Gastrocnemius medialis (tissue), 4 donors: ENCODE measurements at regions not wholly inside any gene's neighbourhood (a gene's known extent, or its start where the extent isn't known, plus 50 kb on each side); places are given as distances from the start of the nearest gene placed in this dataset.

Source experiments
- ATAC-seq, 2 donors: fragments of 150-250 bp; one replicate each; pipeline ENCODE4 v1.9.1; 2016
- DNase-seq, 2 donors: peaks; one replicate each; pipeline ENCODE4 v3.0.0-alpha.2; 2019
- H3K27ac ChIP-seq, 4 donors: fragments of 200-600 bp; sonication (generic); 1 replicate in 1 of 4; 2 replicates in 3 of 4; pipeline ENCODE4 v1.5.1; 2016 to 2018; ENCODE audit warnings: mild to moderate bottlenecking in 2 of 4, moderate library complexity in 1 of 4
- H3K27me3 ChIP-seq, 3 donors: fragments of 200-600 bp; sonication (generic) in 2 of 3; 1 replicate in 1 of 3; 2 replicates in 2 of 3; pipeline versions ENCODE4 v1.5.1 to v1.6.0; 2016 to 2019; ENCODE audit warnings: mild to moderate bottlenecking in 1 of 3, moderate library complexity in 1 of 3
- H3K36me3 ChIP-seq, 2 donors: fragments of 200-600 bp; sonication (generic) in 1 of 2; one replicate each; pipeline ENCODE4 v1.5.1; 2017 to 2018
- H3K4me1 ChIP-seq, 2 donors: fragments of 200-600 bp; sonication (generic) in 1 of 2; one replicate each; pipeline ENCODE4 v1.5.1; 2016 to 2017; ENCODE audit warnings: mild to moderate bottlenecking in 2 of 2
- H3K4me3 ChIP-seq, 4 donors: fragments of 200-600 bp; sonication (generic) in 3 of 4; 1 replicate in 1 of 4; 2 replicates in 3 of 4; pipeline ENCODE4 v1.5.1; 2016 to 2019; ENCODE audit warnings: mild to moderate bottlenecking in 2 of 4
- H3K9me3 ChIP-seq, 3 donors: fragments of 200-600 bp; sonication (generic) in 2 of 3; 1 replicate in 1 of 3; 2 replicates in 2 of 3; pipeline ENCODE4 v1.5.1; 2016 to 2019
- CTCF ChIP-seq, 5 experiments: fragments of 450-650 bp in 3 of 5; fragments of 200-600 bp in 2 of 5; sonication (generic) in 2 of 5; IDR thresholded peaks in 4 of 5; conservative IDR thresholded peaks in 1 of 5; 1 replicate in 4 of 5; 2 replicates in 1 of 5; pipeline ENCODE4 v1.5.1; 2016 to 2019; ENCODE audit warnings: antibody characterized with exemption in 5 of 5, mild to moderate bottlenecking in 3 of 5, moderate library complexity in 3 of 5
- POLR2A ChIP-seq, 2 donors: fragments of 450-650 bp; IDR thresholded peaks; one replicate each; pipeline ENCODE4 v1.6.1; 2017; ENCODE audit warnings: antibody characterized with exemption in 2 of 2, mild to moderate bottlenecking in 2 of 2, moderate library complexity in 2 of 2
- in situ Hi-C, 4 donors: fragments of 200-750 bp; cut with MboI; loops; one replicate each; pipeline versions ENCODE4 v1.15.0 to v1.8.0; 2017; ENCODE audit warnings: low sequenced_read_pairs in 4 of 4
- intact Hi-C: fragments of 100-400 bp; cut with DNase I; formaldehyde crosslinking; loops from one replicate; pipeline ENCODE4 v1.15.1; 2023; ENCODE audit warnings: low total_unique reads

DNA sequence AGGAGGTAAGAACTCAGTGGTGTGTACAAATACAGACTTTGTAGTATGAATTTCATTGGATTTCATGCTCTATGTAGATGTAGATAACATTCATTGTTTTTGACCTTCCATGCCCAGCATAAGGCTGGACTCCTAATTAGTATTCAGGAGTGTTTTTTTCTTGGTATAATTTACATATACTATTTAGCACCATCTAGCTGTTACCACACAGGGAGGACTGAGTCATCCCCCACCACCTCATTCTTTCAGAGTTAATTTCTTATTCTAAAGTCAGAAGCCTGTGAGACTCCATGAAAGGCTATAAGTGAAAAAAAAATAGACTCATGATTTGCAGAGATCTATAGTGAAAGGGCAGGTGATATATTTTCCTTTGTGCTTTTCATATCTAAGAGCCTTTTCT, 555.0 kb downstream of the PRR16 start:
- intact Hi-C loops: no loop called here
- DNase-seq (no peak), ATAC-seq (no peak)
- H3K9me3 ChIP-seq: no peaks in the 10 kb centered on the region
- no peaks in the 10 kb centered on the region for H3K4me1 ChIP-seq
- no peaks in the 10 kb centered on the region for H3K36me3 ChIP-seq
- H3K27ac ChIP-seq: no peak overlapping the region
- H3K27me3 ChIP-seq: no peaks in the 10 kb centered on the region
- no peak for TF ChIP-seq POLR2A (IDR thresholded peaks at IDR 0.05)
- TF ChIP-seq CTCF (IDR thresholded peaks at IDR 0.05 in 4 of 5, conservative IDR thresholded peaks at IDR 0.05 in 1 of 5): no peak
- H3K4me3 ChIP-seq: no peak overlapping the region
- in situ Hi-C loops: no loop called here

- DNase-seq (no peak), ATAC-seq (no peak)
- in situ Hi-C loops (no loop called here), intact Hi-C loops (no loop called here)
- no peaks in the 10 kb centered on the region for H3K9me3 ChIP-seq
- no peaks in the 10 kb centered on the region for H3K4me1 ChIP-seq
- H3K27me3 ChIP-seq: no peaks in the 10 kb centered on the region
- H3K27ac ChIP-seq: no peak overlapping the region
- TF ChIP-seq CTCF (IDR thresholded peaks at IDR 0.05 in 4 of 5, conservative IDR thresholded peaks at IDR 0.05 in 1 of 5) (no peak), POLR2A (IDR thresholded peaks at IDR 0.05) (no peak)
- H3K4me3 ChIP-seq: no peak overlapping the region
- H3K36me3 ChIP-seq: no peaks in the 10 kb centered on the region
Measured at GRCh38 chr5:121019734-121020133, 555.6 kb downstream of the PRR16 start.

- no peak for DNase-seq
- no peak for TF ChIP-seq CTCF (IDR thresholded peaks at IDR 0.05 in 4 of 5, conservative IDR thresholded peaks at IDR 0.05 in 1 of 5)
- TF ChIP-seq POLR2A (IDR thresholded peaks at IDR 0.05): no peak
- Histone ChIP-seq H3K27me3 (no peaks in the 10 kb centered on the region), H3K9me3 (no peaks in the 10 kb centered on the region), H3K27ac (no peak overlapping the region), H3K4me3 (no peak overlapping the region), H3K4me1 (no peaks in the 10 kb centered on the region), H3K36me3 (no peaks in the 10 kb centered on the region)
- in situ Hi-C loops: no loop called here
- intact Hi-C loops: no loop called here
- no peak for ATAC-seq
Measured at GRCh38 chr5:121021681-121022080, 557.6 kb downstream of the PRR16 start.

DNA sequence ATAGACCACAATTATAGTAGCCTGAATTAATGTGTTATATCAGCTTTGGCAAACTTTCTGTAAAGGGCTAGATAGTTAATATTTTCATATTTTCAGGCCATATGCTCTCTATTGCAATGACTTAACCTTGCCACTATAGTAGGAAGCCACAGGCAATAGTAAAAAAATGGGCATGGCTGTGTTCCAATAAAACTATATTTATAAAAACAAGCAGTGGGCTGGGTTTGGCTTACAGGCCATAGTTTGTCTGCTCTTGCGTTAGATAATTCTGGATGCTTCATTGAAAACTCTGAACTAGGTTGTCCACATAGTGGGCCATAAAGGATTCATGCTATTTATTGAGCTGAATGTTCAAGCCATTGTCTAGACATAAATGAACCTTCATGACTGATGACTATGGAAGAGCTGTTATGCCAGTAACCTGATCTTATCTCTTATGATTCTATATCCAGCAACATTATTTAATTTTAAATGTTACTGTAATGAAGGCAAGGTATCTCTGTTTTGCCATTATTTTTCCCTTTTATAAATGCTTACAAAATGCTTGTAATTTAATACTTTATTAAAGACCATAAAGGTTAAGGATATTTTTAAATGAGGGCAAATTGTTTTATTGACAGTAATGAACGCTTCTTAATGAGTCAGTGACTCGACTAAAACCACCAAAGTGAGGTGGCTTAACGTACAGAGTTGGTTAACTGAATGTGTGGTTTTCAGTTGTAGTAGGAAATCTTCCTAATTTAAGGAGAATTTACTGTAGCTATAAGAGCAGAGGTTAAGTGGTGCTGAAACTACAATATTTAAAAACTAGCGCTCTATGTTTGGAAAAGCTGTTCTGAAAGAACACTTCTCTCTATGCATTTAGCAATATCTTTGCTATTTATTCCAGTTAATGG, 560.6 kb downstream of the PRR16 start:
- no peak for DNase-seq
- H3K4me3 ChIP-seq: no peak overlapping the region
- in situ Hi-C loops: no loop called here
- H3K4me1 ChIP-seq: no peaks in the 10 kb centered on the region
- no peak overlapping the region for H3K27ac ChIP-seq
- intact Hi-C loops: no loop called here
- no peak for ATAC-seq
- no peaks in the 10 kb centered on the region for H3K9me3 ChIP-seq
- no peaks in the 10 kb centered on the region for H3K27me3 ChIP-seq
- TF ChIP-seq POLR2A (IDR thresholded peaks at IDR 0.05): no peak
- TF ChIP-seq CTCF (IDR thresholded peaks at IDR 0.05 in 4 of 5, conservative IDR thresholded peaks at IDR 0.05 in 1 of 5): no peak
- no peaks in the 10 kb centered on the region for H3K36me3 ChIP-seq
